ENCODE measurements at regions not wholly inside any gene's neighbourhood (a gene's known extent, or its start where the extent isn't known, plus 50 kb on each side); places are given as distances from the start of the nearest gene placed in this dataset.
"Not testable (repeated sequence)": the region's sequence is repeated elsewhere in the genome, so short reads cannot be mapped to it uniquely, and the experiment has no call there.

- DNase-seq: no peak
Observed at GRCh38 chr14:84288781-84289180, 1241.2 kb upstream of the FLRT2 start.

DNA sequence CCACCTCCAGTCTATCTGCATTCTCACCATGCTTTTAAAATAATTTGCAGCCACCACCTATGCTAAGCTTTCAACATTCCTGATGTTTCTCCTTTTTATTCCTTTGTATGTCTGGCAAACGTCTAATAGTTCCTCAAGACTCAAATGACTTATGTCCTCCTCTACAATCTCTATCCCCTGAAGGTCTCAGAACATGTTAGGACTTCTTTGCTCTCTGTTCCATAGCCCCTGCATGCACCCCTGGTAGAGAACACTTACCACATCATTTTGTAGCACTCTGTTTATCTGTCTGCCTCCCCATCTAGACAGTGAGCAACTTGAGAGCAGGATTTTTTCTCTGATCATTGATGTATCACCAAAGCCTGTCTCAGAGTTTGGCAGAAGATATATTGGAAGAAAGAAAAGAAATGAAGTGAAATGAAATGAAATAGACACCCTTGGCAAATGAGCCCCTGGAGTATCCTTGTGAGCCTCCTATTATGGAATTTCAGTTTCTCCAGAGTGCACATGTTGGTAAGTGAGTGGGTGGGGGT, 1231.2 kb upstream of the FLRT2 start:
- DNase-seq: no peak

DNA sequence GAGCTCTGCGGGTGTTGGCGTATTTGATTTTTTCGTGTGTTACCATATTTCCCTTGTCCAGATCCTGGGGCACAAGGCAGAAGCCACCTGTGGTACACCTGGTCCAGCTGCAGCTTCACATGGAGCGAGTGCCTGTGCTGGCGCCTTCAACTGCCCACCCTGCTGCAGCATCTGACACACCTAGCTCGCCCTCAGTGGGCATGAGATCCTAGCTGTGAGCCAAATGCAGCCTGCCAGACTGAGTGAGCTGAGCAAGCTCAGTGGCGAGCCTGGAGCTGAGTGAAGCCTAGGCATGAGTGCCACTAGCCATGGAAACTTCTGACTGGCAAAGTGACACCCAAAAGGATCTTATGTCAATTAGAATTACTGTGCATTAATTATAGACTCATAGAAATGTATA, 1226.8 kb upstream of the FLRT2 start:
- DNase-seq: no peak

GRCh38 chr14:84312551-84312950, 1217.4 kb upstream of the FLRT2 start:
- DNase-seq: no peak

GRCh38 chr14:84323450-84323849, 1206.5 kb upstream of the FLRT2 start:
- no peak for DNase-seq

DNA sequence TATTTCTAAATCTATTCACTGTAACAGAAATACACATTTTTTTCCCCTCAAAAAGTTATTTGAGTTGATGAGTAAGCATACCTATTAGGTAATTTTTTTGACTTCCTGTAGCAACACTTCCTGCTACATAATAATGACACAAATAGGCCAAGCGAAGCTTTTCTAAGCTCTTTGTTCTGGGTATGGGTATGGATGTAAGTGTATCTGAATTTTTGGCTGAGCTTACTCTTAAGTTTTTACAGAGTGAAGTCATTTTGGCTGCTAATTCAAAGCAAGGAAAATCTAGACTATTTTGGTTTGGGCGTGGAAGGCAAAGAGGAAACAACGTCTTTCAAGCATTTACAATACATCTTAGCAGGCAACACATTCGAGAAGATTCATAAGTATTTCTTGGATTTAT, 1206.0 kb upstream of the FLRT2 start:
- no peak for DNase-seq

- no peak for DNase-seq
Observed at GRCh38 chr14:84336433-84336832, 1193.5 kb upstream of the FLRT2 start.

- no peak for DNase-seq
Observed at GRCh38 chr14:84340938-84341337, 1189.0 kb upstream of the FLRT2 start.

- DNase-seq: not testable (repeated sequence)
Observed at GRCh38 chr14:84341867-84342266, 1188.1 kb upstream of the FLRT2 start.

- no peak for DNase-seq
Observed at GRCh38 chr14:84343656-84344055, 1186.3 kb upstream of the FLRT2 start.

GRCh38 chr14:84351646-84352045, 1178.3 kb upstream of the FLRT2 start:
- DNase-seq: no peak

DNA sequence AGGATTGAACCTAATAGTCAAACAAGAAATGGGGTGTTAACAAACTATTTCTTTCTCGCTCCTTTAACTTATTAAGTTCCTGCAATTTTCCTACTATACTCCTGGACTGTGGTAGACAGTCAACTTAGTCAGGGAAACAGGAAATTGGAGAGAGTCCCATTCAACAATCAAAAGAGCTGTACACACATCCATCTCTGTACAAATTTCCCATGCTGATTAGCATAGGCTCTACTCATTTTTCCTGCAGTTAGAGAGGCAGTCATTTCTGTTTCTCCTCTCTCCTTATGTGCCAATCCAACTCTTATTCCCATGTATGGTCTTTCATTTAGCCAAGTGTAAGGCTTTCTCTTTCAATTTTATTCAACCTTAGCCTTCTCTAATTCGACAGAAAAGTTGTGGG, 1168.5 kb upstream of the FLRT2 start:
- DNase-seq: no peak

DNA sequence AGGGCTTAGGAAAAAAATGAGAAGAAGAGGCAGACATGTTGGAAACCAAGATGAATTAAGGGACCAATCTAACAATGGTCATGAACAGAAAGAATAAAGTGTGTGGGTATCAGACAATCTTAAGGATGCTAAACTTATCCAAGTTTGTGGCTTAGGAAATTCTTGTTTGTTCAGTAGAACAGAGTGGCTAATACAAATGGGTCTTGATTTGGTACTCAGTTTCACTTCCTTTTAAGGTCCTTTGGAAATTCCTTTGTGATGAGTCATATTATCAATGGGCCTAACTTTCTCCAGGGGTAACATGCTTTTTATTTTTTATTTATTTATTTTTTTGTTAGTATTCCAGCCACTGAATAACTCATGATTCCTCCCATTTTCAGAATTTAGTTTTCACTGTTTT, 1154.7 kb upstream of the FLRT2 start:
- no peak for DNase-seq

DNA sequence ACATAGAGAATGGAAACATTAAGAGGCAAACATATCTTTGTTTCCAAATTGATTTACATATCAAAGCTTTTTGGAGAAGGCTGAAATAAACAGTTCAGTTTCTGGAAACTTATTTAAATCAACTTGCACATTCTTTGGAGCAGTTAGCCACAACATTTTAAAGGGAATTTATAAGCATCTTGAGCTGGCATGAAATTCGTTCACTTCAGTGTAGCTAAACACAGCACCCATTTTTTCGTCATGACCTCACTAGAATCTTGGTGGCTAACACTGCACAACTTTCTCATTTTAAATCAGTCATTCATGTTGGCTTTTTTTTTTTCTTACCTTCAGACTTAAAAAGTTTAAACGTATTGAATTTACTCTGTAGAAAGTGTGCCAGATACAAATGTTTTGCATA, 1139.9 kb upstream of the FLRT2 start:
- no peak for DNase-seq

- no peak for DNase-seq
Observed at GRCh38 chr14:84397631-84398030, 1132.3 kb upstream of the FLRT2 start.

- no peak for DNase-seq
Observed at GRCh38 chr14:84399296-84399910, 1130.5 kb upstream of the FLRT2 start.

DNA sequence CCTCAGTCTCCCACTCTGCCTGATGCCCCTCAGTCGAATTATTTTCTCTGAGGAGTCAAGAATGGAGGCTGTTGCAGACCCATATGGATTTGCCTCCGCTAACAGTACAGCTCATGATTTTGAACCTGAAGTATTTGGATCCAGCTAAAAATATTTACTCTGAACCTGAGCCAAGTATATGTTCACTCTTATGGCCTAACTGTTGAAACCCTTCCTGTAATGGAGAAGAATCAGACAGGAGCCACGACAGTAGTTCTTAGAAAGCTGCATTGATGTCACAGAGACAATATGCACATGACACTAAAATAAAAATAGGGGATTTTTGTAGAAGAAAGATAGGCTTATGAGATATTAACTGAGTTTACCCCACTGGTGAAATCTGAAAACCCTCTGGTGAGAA, 1128.3 kb upstream of the FLRT2 start:
- DNase-seq: no peak

DNA sequence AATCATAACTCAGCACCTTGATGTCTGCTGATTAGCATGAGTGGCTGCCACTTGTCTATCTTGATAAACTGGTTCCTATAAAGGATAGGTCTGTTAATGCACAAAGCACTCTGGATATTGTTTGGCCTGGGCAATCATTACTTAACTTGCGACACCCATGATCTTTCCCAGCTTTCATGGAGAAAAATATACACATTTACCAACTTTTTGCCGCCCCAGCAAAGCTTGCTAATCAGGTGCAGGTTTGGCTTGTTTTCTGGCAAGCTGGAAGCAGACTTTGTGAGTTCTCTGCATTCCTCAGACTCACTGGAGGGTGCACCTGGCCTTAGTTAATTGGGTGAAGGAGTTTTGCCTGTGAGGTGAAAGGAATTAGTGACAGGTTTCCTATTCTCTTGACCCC, 1126.4 kb upstream of the FLRT2 start:
- no peak for DNase-seq

GRCh38 chr14:84404246-84404645, 1125.7 kb upstream of the FLRT2 start:
- no peak for DNase-seq

DNA sequence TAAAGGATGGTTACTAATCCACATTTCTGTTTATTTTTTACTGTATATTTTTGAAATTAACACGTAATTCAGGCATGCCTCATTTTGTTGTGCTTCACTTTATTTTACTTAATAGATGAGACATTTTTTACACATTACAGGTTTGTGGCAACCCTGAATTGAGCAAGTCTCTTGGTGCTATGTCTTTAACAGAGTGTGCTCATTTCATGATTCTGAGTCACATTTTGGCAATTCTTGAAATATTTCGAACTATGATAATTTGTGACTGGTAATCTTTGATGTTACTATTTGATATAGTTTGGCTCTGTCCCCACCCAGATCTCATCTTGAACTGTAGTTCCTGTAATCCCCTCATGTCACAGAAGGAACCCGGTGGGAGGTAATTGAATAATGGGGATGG, 1120.5 kb upstream of the FLRT2 start:
- DNase-seq: no peak

GRCh38 chr14:84410344-84410743, 1119.6 kb upstream of the FLRT2 start:
- no peak for DNase-seq

- no peak for DNase-seq
Observed at GRCh38 chr14:84420221-84420620, 1109.7 kb upstream of the FLRT2 start.

GRCh38 chr14:84421621-84422020, 1108.3 kb upstream of the FLRT2 start:
- DNase-seq: no peak

GRCh38 chr14:84425968-84426367, 1104.0 kb upstream of the FLRT2 start:
- no peak for DNase-seq

DNA sequence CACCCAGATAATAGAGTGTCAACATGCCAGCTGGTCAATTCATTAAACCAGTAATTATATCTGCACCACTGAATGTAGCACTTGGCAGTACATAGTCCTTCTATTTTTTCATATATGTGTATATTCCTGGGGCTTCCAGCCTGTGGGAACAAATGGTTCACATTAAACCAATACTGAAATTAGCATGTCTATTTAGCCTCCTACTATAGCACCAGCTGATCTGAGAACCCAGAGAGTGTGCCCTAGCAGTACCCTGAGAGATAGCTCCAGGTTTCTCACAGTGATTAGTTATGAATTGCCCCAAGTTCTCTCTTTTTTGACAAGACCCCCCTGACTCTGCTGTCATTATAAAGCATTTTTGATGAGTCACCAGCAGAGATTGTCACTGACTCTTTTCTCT, 1097.3 kb upstream of the FLRT2 start:
- DNase-seq: no peak

DNA sequence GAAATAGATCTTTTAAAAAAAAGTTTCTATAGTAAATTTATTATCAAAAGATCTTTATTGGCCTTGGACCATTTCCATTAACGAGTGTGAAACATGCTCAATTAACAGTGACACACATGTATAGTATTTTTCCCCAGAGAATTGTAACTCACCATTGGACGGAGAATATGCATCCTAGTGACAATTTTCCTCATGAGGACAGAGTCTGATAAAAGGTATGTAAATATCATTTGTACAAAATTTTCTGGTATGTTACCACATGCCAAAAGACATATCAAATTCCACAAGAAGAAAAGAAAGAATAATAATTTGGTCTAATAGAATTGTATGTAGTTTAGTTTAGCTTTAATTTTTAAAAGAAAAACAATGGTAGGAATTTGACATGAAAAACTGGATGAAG, 1096.0 kb upstream of the FLRT2 start:
- no peak for DNase-seq

Data from activated effector memory CD4-positive, alpha-beta T cell treated with anti-CD3 and anti-CD28 coated beads, Interleukin-2, amount 50 U/mL, for 16 hours (primary cell).